MM.1S (cell line): ENCODE measurements at regions not wholly inside any gene's neighbourhood (a gene's known extent, or its start where the extent isn't known, plus 50 kb on each side); places are given as distances from the start of the nearest gene placed in this dataset.

ENCODE experiments used
- CTCF ChIP-seq: fragments of 300-600 bp; sonication (generic); IDR thresholded peaks from 2 replicates; pipeline ENCODE4 v1.5.1; 2016; ENCODE audit warnings: antibody characterized with exemption, low read length, mixed read lengths
- EZH2 ChIP-seq: fragments of 300-600 bp; sonication (generic); optimal IDR thresholded peaks from 2 replicates; pipeline ENCODE3; 2017; ENCODE audit warnings: low read depth, mild to moderate bottlenecking, antibody characterized with exemption, low read length, mixed read lengths

GRCh38 chr9:26415528-26415927 lies 477.1 kb downstream of the CAAP1 start:
- TF ChIP-seq EZH2: no peak
- TF ChIP-seq CTCF: no peak
